Breast epithelium (tissue), 3 donors: ENCODE measurements at regions not wholly inside any gene's neighbourhood (a gene's known extent, or its start where the extent isn't known, plus 50 kb on each side); places are given as distances from the start of the nearest gene placed in this dataset.

Experiments used
- POLR2A ChIP-seq: fragments of 450-650 bp; IDR thresholded peaks from one replicate; pipeline ENCODE4 v1.6.1; 2016; ENCODE audit warnings: antibody characterized with exemption, mild to moderate bottlenecking, moderate library complexity
- POLR2AphosphoS5 ChIP-seq, 3 donors: sonication (generic); formaldehyde crosslinking; IDR thresholded peaks; one replicate each; pipeline ENCODE4 v1.6.1; 2017; ENCODE audit warnings: antibody characterized with exemption in 3 of 3
- TF ChIP-seq, protein P1 (sequence below), 3 donors: fragments of 450-650 bp; IDR thresholded peaks; one replicate each; pipeline ENCODE4 v1.5.1; 2016 to 2017; ENCODE audit warnings: antibody characterized with exemption in 3 of 3, mild to moderate bottlenecking in 3 of 3, moderate library complexity in 3 of 3

DNA sequence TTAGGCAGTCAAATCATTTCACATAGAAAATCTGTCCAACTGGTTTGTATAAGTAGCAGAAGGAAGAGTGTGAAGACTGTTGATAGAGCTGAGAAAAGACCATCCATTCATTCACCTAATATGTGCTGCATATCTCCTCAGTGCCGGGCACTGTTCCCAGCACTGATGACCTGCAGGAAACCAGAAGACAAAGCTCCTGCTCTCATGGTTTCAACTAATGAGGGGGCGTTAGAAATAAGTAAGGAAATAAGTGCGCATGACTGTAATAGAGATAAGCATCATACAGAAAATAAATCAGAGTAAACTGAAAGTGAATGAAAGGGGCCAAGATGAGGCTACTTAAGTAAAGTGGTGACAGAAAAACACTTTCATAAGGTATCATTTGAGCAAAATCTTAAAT is 427.5 kb upstream of the CDH20 start:
- TF ChIP-seq, protein P1, sequence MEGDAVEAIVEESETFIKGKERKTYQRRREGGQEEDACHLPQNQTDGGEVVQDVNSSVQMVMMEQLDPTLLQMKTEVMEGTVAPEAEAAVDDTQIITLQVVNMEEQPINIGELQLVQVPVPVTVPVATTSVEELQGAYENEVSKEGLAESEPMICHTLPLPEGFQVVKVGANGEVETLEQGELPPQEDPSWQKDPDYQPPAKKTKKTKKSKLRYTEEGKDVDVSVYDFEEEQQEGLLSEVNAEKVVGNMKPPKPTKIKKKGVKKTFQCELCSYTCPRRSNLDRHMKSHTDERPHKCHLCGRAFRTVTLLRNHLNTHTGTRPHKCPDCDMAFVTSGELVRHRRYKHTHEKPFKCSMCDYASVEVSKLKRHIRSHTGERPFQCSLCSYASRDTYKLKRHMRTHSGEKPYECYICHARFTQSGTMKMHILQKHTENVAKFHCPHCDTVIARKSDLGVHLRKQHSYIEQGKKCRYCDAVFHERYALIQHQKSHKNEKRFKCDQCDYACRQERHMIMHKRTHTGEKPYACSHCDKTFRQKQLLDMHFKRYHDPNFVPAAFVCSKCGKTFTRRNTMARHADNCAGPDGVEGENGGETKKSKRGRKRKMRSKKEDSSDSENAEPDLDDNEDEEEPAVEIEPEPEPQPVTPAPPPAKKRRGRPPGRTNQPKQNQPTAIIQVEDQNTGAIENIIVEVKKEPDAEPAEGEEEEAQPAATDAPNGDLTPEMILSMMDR (IDR thresholded peaks at IDR 0.05) = no peak
- TF ChIP-seq POLR2A = no peak
- no peak for TF ChIP-seq POLR2AphosphoS5 (IDR thresholded peaks at IDR 0.05)
